ENCODE measurements at regions not wholly inside any gene's neighbourhood (a gene's known extent, or its start where the extent isn't known, plus 50 kb on each side); places are given as distances from the start of the nearest gene placed in this dataset.

DNA sequence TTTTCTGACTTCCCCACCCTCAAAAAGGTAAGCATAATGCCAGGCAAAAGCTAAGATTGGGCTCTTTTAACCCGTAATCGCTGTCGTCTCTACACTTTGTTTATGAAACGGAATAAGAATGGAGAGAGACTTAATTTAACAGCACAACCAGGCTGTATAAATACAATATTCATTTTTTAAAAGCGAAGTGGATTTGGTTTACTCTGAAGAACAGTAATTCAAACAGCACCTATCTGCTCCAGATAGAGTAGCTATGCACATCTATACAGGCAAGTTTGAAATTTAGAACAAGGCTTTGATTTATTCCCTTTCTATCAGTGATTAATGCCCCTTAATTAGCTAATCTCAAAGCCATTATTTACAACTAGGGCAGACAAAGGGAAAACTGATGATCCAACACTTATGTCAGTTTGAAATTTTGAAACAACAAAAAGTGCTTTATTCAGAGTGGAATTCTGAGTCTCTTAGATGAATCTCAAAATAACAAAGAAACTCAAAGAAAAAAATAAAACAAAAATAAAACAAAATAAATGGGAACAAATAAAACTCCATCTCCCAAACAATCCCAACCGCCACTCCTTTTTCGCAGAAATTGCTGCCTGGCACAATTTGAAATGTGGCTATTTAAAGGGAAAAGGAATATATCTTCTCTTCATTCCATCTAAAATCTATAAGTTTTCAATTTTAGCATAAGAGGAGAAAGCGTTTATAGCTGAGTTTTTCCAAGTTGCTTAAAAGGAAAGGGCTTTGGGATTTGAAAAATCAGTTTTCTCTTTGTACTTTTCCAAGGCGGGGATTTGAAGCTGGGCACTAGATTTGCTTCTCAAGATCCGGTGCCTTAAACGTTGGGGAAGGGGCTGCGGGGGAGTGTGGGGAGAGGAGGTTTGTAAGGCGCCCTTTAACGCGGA, 298.6 kb downstream of the PARP8 start:
- no peak for DNase-seq

DNA sequence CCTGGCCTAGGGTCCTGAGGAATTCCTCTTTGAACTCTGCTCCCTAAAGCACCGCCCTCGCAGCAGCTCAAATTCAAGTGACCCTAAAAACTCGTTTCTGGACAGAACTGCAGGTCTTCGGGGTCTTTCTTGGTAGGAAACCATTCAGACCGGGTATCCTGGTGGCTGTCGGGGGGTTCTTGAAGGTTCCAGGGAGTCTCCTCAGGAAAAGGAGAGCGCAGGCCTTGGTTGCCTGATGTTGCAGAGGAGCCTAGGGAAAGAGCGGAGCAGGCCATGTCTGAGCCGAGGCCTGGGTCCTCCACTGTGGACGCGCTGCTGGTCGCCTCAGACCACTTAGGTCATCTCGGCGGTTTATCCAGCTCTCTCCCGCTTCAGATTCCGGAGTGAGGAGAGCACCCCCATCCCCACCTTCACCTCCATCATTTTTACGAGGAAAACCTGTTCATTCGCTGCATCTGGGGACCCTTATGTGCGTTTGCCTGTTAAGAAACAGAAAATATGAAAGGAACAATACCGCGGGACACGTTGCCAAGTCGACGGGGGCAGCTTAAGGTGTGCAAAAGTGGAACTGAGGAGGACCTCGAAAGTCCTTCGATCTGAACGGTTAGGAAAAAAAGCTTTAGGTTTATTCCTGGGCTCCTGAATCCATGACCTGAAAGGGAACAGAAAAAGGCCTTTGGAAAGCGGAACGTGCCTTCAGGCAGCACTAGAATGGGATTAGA, 299.4 kb downstream of the PARP8 start:
- no peak for DNase-seq

DNA sequence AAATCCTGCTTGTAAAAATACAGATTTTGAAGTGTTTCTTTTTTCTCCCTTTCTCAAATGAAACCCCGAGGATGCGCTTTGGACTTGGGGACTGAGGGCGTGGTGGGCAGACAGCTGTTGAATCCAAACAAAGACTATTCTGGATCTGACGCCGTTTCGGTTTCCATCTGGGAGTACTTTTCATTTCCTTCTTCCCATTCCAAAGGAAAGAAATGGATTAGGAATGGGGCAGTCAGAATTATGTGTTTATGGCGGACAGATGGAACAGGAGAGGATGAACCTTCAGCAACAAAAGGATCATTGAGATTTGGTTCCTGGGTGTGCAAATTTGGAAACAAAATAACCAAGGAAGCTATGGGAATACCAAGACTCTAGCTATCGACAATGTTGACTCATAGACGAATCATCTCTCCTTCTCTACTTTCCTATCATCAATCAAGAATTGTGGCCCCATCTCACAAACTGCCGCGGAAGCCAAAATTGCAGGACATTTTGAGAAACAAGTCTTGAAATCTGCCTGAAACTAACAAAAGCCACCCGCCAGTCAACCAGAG, 300.6 kb downstream of the PARP8 start:
- DNase-seq, result no peak

DNA sequence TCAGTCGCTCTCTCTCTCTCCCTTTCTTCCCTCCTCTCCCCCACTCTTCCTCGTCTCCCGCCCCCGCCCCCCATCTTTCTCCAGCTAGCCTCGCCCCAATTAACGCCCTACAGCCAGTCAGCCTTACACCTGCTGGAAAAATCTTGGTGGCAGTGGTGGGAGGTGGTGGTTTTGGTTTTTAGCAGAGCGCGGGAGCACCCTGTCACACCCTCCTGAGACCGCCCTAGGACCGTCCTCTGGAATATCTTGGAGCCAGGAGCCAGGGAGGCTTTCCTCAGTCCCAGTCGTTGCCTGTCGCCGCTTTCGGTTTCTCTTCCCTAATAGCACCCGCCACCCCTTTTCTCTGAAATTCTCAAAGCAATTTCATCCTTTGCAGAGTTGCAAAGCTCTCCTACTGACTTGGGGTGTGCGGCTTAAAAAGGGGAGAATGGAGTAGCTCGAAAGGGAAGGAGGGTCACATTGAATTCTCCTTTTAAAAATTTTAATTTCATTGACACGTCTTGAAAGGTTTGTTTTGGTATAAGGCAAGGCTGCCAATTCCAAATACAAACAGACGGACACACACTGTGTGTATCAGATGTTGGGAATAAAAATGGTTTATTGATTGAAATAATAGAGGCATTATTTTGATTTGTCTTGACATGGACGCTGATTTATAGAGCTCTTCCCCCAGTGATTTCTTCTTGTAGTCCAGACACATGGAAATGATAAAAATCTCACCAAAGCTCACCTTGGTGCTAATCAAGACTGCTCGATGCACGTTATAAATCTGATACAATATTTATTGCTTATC, 301.3 kb downstream of the PARP8 start:
- DNase-seq, result peak; percentile 3

DNA sequence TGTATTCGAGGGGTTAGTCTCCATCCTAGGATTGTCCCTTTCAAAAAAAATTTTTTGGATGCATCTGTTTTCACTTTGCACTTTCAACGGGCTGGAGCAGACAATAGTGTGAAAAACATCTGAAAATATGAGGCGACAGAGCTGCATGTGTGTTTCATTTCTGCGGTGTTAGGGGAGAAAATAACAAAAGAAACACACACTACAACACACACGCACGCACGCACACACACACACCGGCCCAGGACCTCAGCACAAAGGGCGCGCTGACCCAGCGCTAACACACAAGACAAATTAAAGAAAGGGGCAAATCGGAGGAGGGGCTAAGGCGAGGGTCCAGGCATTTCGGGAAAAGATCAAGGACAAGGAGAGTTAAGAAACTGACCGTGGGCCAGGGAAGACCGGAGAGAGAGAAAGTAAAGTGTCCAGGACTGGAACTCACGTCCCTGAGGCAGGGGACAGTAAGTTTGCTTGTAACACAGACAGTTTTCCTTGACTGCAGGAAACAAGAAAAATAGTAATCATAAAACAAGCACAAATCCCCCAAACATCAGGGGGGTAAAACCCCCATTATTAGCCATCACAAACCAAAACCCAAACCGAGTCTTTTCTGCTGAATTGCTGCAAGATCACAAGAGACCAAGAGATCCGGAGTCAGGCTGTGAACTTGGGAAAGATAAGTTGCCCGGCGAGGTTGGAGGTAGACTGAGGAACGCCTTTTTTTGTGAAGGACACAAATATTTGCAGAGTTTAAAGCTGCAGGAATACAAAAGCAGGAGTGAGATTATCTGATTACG, 302.1 kb downstream of the PARP8 start:
- DNase-seq, result no peak

DNA sequence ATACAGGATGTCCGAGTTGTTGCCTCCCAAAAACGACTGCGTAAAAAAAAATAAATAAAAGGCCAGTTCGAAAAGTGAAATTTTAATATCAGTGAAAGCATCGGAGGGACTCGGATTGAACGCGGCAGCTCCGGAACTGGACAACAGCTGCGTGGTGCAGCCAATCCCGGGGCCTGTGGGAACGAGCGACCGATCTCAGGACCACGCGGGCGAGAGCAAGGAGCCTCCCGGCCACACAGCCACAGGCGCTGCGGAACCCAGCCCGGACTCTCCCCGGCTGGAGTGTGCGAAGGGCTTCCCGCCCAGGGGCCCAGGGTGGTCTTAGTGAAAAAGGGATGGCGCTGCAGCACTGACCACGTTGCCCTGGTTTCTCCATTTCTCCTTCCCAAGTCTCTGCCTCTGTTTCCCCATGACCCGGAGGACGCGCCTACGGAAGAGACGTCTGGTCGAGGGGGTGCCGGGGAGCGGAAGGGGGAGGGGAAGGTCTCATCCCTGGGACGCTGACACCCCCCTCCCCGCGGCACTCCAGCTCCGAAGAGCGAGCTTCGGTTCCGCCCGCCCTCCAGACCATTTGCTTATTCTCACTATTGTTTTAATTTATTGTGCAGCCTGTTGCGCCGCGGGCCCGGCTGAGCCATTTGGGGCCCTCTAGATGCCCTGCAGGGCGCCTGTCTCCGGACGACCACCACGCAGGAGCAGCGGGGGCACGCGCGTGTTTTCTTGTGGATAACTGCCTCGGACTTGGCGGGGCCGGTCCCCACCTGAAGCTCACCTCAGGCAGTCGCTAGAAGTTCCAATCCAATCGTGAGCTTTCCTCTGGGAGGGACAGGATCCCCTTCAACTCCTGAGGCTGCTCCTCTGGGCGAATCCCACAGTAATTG, 303.0 kb downstream of the PARP8 start:
- no peak for DNase-seq

DNA sequence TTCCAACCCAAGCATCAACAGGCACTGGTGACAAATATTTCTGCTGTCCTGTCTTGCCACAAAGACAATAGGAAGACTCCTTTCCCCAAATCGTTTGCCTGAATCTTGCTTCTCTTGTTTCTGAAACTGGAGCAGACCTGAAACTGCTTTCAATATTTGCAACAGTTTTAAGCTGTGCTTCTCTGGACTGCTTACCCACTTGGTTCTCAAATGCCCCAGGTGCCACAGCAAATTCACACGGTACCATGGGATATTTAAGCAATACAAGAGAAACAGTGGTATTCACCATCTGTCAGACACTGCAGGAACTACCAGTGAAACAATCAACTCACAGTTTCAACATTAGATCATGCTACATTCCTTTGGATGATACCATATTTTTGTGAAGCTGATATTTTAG, 309.4 kb downstream of the PARP8 start:
- DNase-seq, result no peak

DNA sequence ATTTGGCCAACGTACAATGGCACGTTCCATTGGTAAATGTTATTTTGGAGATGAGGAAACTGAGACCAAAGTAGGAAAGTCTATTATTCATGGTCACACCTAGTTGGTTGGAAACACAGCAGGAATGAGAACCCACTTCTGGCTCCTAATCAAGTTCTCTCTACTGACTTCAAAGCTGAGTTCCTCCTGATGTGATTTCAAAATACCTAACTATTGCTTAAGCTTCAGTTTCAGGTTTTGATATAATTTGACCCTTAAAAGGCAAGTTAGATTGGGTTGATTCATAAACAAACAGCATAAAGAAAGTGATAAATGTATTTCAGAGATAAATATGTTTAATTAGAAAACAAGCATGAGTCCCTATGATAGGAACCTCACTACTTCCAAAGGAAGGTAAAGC, 312.5 kb downstream of the PARP8 start:
- DNase-seq, result no peak

DNA sequence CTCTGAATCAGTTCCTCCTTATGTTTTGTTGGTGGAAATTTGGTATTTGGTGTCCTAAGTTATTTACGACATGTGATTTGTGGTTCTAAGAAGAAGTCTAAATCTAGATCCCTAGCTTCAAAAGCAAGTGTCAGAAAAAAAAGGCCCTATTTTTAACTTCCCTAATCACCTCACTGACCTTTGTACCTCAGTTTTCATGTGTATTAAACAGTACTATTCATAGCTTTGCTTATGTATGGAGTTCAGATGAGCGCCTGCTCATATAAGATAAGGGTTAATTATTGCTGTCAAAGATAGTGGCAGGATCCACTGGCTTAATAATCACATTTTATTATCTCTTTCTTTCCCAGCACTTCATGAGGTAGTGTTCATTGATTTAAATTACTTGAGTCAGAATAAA, 318.2 kb downstream of the PARP8 start:
- DNase-seq, result no peak

DNA sequence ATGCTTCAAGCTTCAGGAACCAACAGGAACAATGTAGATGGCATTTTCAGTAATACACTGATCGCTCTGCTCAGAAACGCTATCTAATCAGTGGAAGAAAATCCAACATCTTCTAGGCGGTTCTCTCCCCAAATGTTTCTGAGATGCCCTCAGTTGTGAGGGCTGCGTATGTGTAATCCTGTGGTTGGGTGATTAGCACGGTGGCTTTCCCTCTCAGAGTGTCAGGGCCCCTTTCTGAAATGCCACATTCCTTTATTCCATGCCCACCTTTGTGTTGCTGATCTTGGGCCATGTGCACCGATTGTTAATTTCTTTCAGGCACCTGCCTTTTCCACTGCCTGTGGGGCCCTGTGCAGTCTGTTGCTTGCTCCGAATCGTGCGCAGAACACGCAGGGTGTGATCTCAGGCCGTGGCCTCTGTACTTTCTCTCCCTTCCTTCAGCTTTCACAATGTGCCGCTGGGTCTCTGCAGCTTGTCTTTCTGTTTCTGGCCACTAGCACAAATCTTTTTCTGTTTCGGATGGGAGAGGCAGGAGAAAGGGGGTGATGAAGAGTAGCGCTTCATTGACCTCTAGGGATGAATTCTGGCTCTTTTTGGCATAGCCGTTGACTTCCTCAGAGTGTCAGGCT, 324.0 kb downstream of the PARP8 start:
- DNase-seq, result no peak

DNA sequence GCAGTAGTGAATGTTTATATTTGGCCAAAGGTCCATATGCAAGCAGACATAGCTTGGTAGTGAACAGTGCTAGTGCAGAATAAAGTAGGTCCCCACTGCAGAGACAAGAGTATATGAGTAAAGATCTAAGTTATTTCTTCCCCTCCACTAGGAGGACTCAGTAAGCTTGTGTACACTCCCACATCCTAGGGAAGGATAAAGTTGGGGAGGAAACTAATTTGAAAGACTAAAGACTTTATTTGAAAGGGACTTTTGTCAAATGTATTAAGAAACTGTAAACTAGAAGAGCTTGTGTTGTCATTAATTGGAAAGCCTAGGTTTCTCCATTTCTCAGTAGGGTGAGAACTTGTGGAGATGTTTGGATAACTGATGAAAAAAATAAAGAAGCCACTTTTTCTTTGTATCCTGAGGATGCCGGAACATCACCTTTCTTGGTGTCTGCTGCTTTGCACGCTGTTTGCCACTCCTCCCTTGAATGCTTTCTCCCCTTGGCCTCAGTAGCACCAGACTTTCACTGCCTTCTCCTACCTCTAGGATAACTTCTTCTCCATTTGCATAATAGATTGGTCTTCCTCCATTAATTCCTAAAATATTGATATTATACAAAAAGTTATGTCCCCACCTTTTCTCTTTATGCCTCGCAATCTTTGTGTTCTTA, 329.0 kb downstream of the PARP8 start:
- no peak for DNase-seq

DNA sequence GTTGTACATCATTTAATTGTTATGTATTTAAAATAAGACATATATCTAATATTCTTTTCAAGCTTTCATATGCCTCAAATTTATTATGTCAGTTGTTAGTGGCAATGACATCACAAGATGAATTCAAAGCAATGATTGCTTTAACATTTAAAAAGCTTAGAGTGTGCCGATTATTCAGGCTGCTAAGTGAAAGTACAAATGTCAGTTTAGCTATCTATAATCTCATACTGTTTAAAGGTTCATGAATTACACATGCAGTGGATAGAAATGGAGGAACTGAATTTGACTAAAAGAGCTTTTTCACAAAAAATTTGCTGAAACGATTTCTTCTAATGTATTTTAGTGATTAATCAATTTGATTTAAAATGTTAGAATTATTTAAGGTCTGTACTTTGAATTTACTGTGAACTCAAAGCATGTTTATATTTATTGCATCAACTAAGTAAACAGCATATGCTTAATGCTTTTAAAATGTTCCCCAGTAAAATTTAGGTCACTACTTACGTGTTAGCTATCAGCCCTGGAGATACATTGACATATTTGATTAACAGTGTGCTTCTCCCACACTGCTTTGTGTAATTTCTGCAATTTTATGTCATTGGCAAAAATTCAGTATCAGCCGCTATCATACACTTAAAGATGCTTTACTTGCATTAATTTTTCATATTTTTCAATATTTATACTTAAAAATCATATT, 334.9 kb downstream of the PARP8 start:
- DNase-seq, result no peak

DNA sequence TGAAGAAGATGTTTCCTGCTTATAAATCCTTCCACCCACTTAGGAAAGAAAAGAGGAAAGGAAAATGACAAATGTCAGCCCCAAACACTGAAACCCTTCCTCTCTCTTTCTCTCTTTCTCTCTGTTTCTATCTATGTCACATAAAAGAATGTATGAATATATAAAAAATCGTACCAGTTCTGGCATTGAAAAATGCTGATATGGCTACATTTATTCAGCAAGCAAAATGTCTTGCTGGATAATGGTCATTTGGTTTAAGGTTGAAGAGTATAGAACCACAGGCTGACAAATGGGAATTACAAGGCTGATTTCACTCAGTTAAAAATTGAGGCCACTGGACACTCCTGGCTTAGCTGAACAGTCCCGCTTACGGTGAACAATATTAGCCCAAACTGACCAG, 335.9 kb downstream of the PARP8 start:
- no peak for DNase-seq

DNA sequence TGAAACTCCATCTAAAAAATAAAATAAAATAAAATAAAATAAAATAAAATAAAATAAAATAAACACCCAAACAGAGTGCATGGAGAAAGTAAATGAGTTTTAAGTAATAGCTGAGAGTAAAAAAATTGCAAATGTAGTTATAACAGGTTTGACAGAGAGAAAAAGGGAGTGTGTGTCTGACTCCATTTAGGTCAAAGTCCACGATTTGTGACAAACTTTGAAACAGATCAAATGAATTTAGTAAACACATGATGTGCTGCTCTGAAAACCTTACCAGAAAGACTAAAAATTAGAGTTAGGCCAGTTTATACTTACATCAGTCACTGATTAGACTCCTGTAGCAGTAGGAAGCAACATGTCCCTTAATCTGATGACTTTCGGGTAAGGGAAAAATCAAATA, 346.6 kb downstream of the PARP8 start:
- DNase-seq, result no peak

DNA sequence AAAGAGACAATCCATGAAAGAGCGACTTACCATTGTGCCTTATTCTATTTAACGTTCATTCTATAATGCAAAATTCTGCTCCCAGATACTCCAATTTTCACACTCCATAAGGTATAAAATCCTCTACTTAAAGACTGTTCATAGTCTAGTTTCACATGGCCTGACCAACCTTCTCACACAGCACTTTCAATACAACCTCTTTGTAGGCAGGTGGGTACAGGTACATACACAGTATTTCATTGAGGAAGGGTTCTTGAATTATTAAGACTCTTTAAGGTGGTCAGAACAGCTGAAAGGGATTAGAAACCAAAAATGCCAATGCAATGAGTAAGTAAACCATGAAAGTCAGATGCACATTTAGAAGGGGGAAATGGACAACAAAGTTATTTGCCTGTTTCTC, 352.0 kb downstream of the PARP8 start:
- no peak for DNase-seq

DNA sequence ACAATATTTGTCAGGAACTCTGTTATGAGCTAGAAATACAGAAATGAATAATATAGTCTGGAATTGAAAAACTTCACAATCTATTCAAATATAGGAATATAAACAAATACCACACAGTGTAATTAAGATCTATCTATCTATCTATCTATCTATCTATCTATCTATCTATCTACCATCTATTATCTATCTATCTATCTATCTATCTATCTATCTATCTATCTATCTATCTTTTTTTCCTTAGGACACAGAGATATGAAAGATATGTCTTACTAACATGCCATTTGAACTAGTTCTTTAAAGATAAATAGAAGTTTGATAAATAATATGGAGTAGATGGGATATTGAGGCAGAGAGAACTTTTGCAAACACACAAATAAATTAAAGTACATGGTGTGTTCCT, 357.8 kb downstream of the PARP8 start:
- no peak for DNase-seq

DNA sequence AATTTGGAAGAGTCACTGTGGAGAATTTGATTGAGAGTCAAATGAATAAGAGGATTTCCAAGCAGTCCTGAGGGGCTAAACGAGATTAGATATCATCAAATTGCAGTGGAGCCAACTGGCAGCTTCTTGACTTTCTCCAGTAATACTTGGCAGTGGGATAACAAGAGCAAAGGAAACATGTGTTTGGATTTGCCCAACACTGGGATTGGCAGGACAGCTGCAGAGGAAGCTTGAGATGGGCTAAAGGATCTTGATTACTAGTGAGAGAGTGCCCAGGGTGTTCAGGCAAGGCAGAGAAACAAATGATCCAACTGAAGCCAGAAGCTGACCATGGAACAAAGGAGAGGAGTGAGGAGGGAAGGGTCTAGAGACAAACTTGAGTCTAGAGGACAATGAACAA, 356.0 kb upstream of the ISL1 start:
- no peak for DNase-seq

DNA sequence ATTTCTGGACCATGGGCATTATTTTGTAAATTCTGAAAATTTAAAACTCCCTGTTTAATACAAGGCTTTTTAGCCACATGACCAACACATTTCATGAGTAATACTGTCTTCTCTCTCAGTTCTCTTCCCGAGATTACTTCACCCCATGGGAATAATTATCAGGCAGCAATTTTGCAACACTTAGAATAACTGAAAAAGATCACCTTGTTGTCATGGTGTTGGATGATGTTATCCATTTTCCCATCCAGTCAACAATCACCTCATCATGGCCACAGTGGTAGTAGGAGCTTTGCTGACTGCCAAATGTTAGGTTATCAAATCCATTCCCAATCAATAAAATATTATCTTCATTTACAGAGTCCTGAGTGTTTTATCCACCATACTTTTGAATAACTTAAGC, 354.9 kb upstream of the ISL1 start:
- DNase-seq, result no peak

DNA sequence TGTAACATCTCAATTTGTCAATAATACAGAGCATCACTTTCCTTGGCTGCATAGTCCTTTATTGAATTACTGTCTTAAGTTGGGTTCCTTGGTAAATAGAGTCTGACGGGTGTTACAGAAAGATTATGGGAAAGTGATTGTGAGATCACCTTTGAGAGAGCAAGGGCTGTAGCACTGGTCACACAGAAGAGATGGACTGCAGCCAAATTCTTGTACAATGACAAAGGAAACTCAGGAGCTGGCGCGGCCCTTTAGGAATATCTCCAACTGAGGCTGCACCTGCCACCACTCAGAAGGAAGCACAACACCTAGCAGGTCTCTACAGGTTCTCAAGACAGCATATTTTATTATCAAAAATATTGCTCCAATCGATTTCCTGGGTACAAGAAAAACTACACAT, 350.0 kb upstream of the ISL1 start:
- DNase-seq, result no peak
